Spleen (tissue), 7 donors: ENCODE measurements at regions not wholly inside any gene's neighbourhood (a gene's known extent, or its start where the extent isn't known, plus 50 kb on each side); places are given as distances from the start of the nearest gene placed in this dataset.

Experiments used
- CTCF ChIP-seq, 11 experiments: fragments of 200-600 bp in 7 of 11; fragments of 450-650 bp in 4 of 11; sonication (generic) in 4 of 11; IDR thresholded peaks in 8 of 11; conservative IDR thresholded peaks in 3 of 11; 1 replicate in 7 of 11; 2 replicates in 4 of 11; pipeline versions ENCODE4 v1.4.0 to v1.8.0; 2016 to 2021; ENCODE audit warnings: antibody characterized with exemption in 11 of 11, inconsistent platforms in 4 of 11, mild to moderate bottlenecking in 1 of 11
- POLR2AphosphoS5 ChIP-seq, 3 donors: sonication (generic); formaldehyde crosslinking; IDR thresholded peaks; one replicate each; pipeline ENCODE4 v1.5.1; 2017; ENCODE audit warnings: antibody characterized with exemption in 3 of 3
- donor health status: DM: no; HTN: no; CAD: no; lungs with moderate emphysema.
- donor health status: DM: no; HTN: no; CAD: no.
- donor health status: DM: no; HTN: no; CAD: no.

GRCh38 chr22:44589831-44590230, 91.8 kb upstream of the RTL6 start:
- TF ChIP-seq CTCF (IDR thresholded peaks at IDR 0.05 in 8 of 11, conservative IDR thresholded peaks at IDR 0.05 in 3 of 11) = no peak
- TF ChIP-seq POLR2AphosphoS5 (IDR thresholded peaks at IDR 0.05) = no peak
